Loucy (cell line): ENCODE measurements at regions not wholly inside any gene's neighbourhood (a gene's known extent, or its start where the extent isn't known, plus 50 kb on each side); places are given as distances from the start of the nearest gene placed in this dataset.

Experiments
- H2AFZ ChIP-seq: fragments of 200-600 bp; sonication (generic); 2 replicates; pipeline ENCODE4 v1.6.0; 2016; ENCODE audit warnings: antibody characterized with exemption, mild to moderate bottlenecking, low read length, moderate library complexity
- H3F3A ChIP-seq: fragments of 200-600 bp; 2 replicates; pipeline ENCODE4 v1.6.0; 2016; ENCODE audit warnings: antibody characterized with exemption, low read depth, mild to moderate bottlenecking
- H3K27me3 ChIP-seq: fragments of 200-600 bp; sonication (generic); 2 replicates; pipeline ENCODE4 v1.6.1; 2014; ENCODE audit warnings: low read length, mild to moderate bottlenecking; ENCODE audit not compliant: insufficient read depth, poor library complexity, severe bottlenecking
- H3K36me3 ChIP-seq: fragments of 200-600 bp; sonication (generic); 2 replicates; pipeline ENCODE4 v1.6.1; 2016; ENCODE audit warnings: low read length; ENCODE audit not compliant: insufficient read depth
- H3K4me1 ChIP-seq: fragments of 200-600 bp; sonication (generic); 2 replicates; pipeline ENCODE4 v1.5.1; 2014; ENCODE audit warnings: low read length, mild to moderate bottlenecking; ENCODE audit not compliant: insufficient read depth, poor library complexity, severe bottlenecking
- H3K4me2 ChIP-seq: fragments of 200-600 bp; sonication (generic); 2 replicates; pipeline ENCODE4 v1.6.0; 2014; ENCODE audit warnings: antibody characterized with exemption, low read length, low read depth, mild to moderate bottlenecking; ENCODE audit not compliant: poor library complexity, severe bottlenecking
- H3K4me3 ChIP-seq: fragments of 200-600 bp; sonication (generic); 2 replicates; pipeline ENCODE4 v1.5.1; 2014; ENCODE audit warnings: low read length, mild to moderate bottlenecking, mixed read lengths; ENCODE audit not compliant: poor library complexity, severe bottlenecking
- H3K79me2 ChIP-seq: fragments of 200-600 bp; sonication (generic); 2 replicates; pipeline ENCODE4 v1.6.1; 2014; ENCODE audit warnings: low read length; ENCODE audit not compliant: insufficient read depth
- H3K9ac ChIP-seq: fragments of 200-600 bp; sonication (generic); 2 replicates; pipeline ENCODE4 v1.6.0; 2014; ENCODE audit warnings: mild to moderate bottlenecking, low read depth, low read length, moderate library complexity; ENCODE audit not compliant: poor library complexity, severe bottlenecking
- H3K9me2 ChIP-seq: fragments of 200-600 bp; sonication (generic); replicated peaks from 2 replicates; pipeline ENCODE4 v1.6.1; 2016; ENCODE audit warnings: low read depth, low read length, mixed read lengths
- H3K9me3 ChIP-seq: fragments of 200-600 bp; sonication (generic); 2 replicates; pipeline ENCODE4 v1.6.1; 2014; ENCODE audit warnings: mild to moderate bottlenecking, antibody characterized with exemption, low read length, low read depth; ENCODE audit not compliant: insufficient read depth
- H4K20me1 ChIP-seq: fragments of 200-600 bp; sonication (generic); 2 replicates; pipeline ENCODE4 v1.6.0; 2014; ENCODE audit warnings: antibody characterized with exemption, low read length, mild to moderate bottlenecking; ENCODE audit not compliant: insufficient read depth, poor library complexity, severe bottlenecking
- EZH2phosphoT487 ChIP-seq: fragments of 200-600 bp; IDR thresholded peaks from 2 replicates; pipeline ENCODE4 v1.6.1; 2018; ENCODE audit warnings: antibody characterized with exemption, mild to moderate bottlenecking, moderate library complexity, borderline replicate concordance
- TF ChIP-seq, protein P1 (sequence below): fragments of 200-600 bp; sonication (generic); conservative IDR thresholded peaks from 2 replicates; pipeline ENCODE4 v1.5.1; 2014; ENCODE audit warnings: mild to moderate bottlenecking, antibody characterized with exemption, low read length

DNA sequence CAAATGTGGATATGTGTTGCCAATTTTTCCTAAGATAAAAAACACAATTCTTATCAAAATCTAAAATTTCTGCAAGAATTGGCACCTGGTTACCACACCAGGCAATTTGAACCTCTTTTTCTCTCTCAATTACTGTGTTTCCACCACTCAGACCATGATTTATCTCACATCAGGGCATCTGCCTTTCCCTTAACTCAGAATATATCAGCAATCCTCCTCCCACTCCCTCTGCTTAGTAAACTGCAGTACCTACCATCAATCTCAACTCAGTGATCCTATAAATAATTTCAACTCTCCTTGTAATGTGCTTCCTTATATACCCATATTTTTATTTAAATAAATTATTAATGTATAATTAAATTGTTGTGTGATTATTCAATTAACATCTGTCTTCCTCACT, 212.3 kb upstream of the PCDH15 start:
- H4K20me1 ChIP-seq: no peaks in the 10 kb centered on the region
- H3K9me3 ChIP-seq: no peaks in the 10 kb centered on the region

DNA sequence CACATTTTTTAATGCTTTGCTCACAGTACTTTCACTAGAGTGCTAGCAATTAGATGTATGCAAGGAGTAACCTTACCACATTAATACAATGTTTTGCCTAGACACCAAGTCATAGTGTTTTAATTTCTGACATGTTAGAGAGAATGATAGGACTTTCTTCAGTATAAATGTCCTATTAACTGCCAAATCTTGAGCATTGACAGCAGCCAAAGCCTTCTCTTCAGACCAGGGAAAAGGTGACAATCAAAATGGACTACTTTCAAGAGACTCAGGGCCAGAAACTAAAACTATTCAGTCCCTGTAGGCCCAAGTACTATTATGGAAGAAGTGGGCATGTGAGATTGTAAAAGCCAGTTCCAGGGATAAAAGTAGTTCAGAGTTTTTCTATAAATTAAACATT, 201.4 kb upstream of the PCDH15 start:
- H3K4me3 ChIP-seq: no peak overlapping the region
- H3K4me1 ChIP-seq: no peaks in the 10 kb centered on the region
- no peaks in the 10 kb centered on the region for H3K79me2 ChIP-seq
- no peaks in the 10 kb centered on the region for H3K9me3 ChIP-seq
- no peak overlapping the region for H3K4me2 ChIP-seq
- H2AFZ ChIP-seq: no peak overlapping the region
- H3K9ac ChIP-seq: no peak overlapping the region
- no peaks in the 10 kb centered on the region for H4K20me1 ChIP-seq
- H3F3A ChIP-seq: no peaks in the 10 kb centered on the region
- no peaks in the 10 kb centered on the region for H3K27me3 ChIP-seq
- no peaks in the 10 kb centered on the region for H3K9me2 ChIP-seq
- H3K36me3 ChIP-seq: no peaks in the 10 kb centered on the region
- no peak for TF ChIP-seq EZH2phosphoT487
- TF ChIP-seq, protein P1, sequence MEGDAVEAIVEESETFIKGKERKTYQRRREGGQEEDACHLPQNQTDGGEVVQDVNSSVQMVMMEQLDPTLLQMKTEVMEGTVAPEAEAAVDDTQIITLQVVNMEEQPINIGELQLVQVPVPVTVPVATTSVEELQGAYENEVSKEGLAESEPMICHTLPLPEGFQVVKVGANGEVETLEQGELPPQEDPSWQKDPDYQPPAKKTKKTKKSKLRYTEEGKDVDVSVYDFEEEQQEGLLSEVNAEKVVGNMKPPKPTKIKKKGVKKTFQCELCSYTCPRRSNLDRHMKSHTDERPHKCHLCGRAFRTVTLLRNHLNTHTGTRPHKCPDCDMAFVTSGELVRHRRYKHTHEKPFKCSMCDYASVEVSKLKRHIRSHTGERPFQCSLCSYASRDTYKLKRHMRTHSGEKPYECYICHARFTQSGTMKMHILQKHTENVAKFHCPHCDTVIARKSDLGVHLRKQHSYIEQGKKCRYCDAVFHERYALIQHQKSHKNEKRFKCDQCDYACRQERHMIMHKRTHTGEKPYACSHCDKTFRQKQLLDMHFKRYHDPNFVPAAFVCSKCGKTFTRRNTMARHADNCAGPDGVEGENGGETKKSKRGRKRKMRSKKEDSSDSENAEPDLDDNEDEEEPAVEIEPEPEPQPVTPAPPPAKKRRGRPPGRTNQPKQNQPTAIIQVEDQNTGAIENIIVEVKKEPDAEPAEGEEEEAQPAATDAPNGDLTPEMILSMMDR: no peak

More for the DNA sequence above, 212.3 kb upstream of the PCDH15 start:
- H3K4me1 ChIP-seq: no peaks in the 10 kb centered on the region
- H2AFZ ChIP-seq: no peak overlapping the region
- no peaks in the 10 kb centered on the region for H3K27me3 ChIP-seq
- no peak overlapping the region for H3K4me3 ChIP-seq
- no peaks in the 10 kb centered on the region for H3K36me3 ChIP-seq
- no peaks in the 10 kb centered on the region for H3K9me2 ChIP-seq
- no peak overlapping the region for H3K9ac ChIP-seq
- TF ChIP-seq, protein P1: no peak
- no peak for TF ChIP-seq EZH2phosphoT487
- H3K4me2 ChIP-seq: no peak overlapping the region
- no peaks in the 10 kb centered on the region for H3K79me2 ChIP-seq
- no peaks in the 10 kb centered on the region for H3F3A ChIP-seq

DNA sequence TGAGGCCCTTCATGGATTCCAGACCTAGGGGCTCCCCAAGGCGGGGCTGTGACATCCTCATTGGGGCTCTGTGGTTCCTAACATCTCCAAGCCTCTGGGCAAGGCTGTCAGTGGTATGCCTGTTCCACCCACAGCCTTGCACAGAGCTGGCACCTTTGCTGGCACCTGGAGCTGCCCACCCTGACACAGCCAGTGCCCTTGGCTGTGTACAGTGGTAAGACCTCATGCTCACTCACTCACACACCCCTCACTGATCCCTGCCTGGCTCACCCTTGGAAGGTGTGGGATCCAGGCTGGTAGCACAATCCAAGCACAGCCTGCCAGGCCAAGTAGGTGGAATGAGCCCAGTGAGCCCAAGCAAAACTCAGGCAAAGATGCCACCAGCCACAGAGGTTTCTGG, 200.4 kb upstream of the PCDH15 start:
- Histone ChIP-seq H3K4me2 (no peak overlapping the region), H4K20me1 (no peaks in the 10 kb centered on the region), H3F3A (no peaks in the 10 kb centered on the region), H3K4me1 (no peaks in the 10 kb centered on the region), H3K79me2 (no peaks in the 10 kb centered on the region), H3K9ac (no peak overlapping the region), H3K9me3 (no peaks in the 10 kb centered on the region), H3K4me3 (no peak overlapping the region), H2AFZ (no peak overlapping the region), H3K9me2 (no peaks in the 10 kb centered on the region), H3K36me3 (no peaks in the 10 kb centered on the region), H3K27me3 (no peaks in the 10 kb centered on the region)
- no peak for TF ChIP-seq EZH2phosphoT487
- TF ChIP-seq, protein P1: no peak
